ENCODE measurements at regions not wholly inside any gene's neighbourhood (a gene's known extent, or its start where the extent isn't known, plus 50 kb on each side); places are given as distances from the start of the nearest gene placed in this dataset.

DNA sequence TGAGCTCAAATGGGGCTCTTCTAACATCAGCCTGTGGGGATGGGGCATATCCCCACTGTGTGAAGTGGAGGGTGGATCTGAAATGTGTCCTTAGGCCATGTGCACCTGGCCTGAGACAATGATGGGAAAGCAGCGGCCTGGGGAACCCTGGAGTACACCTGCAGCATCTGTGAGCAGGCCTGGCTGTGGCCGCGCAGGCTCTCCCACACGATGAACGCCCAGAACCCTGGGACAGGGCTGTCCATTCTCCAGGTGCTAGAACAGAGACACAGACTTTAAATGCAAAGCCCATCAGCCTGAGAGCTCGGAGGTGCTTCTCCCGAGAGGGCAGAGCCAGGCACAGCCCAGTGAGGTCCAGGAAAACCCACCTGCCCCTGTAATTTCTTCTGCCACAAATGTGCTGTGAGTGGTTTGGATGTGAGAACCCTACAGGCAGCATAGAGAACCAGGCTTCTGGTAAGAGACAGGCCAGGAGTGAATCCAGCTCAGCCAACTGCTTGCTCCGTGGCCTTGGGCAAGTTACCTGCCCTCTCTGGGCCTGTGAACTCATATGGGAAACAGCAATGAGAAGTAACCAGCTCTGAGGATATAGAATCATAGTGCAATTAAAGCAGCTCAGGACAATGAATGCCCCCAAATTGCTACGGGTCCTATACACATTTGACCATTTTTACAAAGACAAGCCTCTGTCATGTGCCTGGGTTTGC is 167.9 kb downstream of the SHANK2 start:
- Histone ChIP-seq H3K36me3 (ENCODE audit: control insufficient read depth in 3 of 3, insufficient read depth in 3 of 3, low read length in 3 of 3) (no peaks in the 10 kb centered on the region), H3K27ac (ENCODE audit: low read depth, low read length) (no peak overlapping the region), H3K4me1 (ENCODE audit: control insufficient read depth in 3 of 3, insufficient read depth in 3 of 3, low read length in 3 of 3) (no peaks in the 10 kb centered on the region), H3K9me3 (ENCODE audit: control insufficient read depth in 3 of 3, low read length in 3 of 3) (no peaks in the 10 kb centered on the region), H3K4me3 (ENCODE audit: low read length in 3 of 3) (no peak overlapping the region), H3K27me3 (ENCODE audit: control insufficient read depth in 3 of 3, insufficient read depth in 3 of 3, low read length in 3 of 3) (peaks cover 6 to 26% (median 17%) of the 10 kb centered on the region in 3 donors), H3K9ac (ENCODE audit: low read depth in 1 of 3, low read length in 3 of 3) (no peak overlapping the region)

- Histone ChIP-seq H3K4me1 (ENCODE audit: control insufficient read depth in 3 of 3, insufficient read depth in 3 of 3, low read length in 3 of 3) (no peaks in the 10 kb centered on the region), H3K9me3 (ENCODE audit: control insufficient read depth in 3 of 3, low read length in 3 of 3) (no peaks in the 10 kb centered on the region), H3K4me3 (ENCODE audit: low read length in 3 of 3) (no peak overlapping the region), H3K27ac (ENCODE audit: low read depth, low read length) (no peak overlapping the region), H3K36me3 (ENCODE audit: control insufficient read depth in 3 of 3, insufficient read depth in 3 of 3, low read length in 3 of 3) (no peaks in the 10 kb centered on the region), H3K9ac (ENCODE audit: low read depth in 1 of 3, low read length in 3 of 3) (no peak overlapping the region), H3K27me3 (ENCODE audit: control insufficient read depth in 3 of 3, insufficient read depth in 3 of 3, low read length in 3 of 3) (peaks cover 6 to 26% (median 17%) of the 10 kb centered on the region in 3 donors)
Observed at GRCh38 chr11:71083105-71083504, 169.3 kb downstream of the SHANK2 start.

GRCh38 chr11:71082454-71082853 is 169.9 kb downstream of the SHANK2 start:
- no peak overlapping the region for H3K9ac ChIP-seq (ENCODE audit: low read depth in 1 of 3, low read length in 3 of 3)
- peaks cover 6 to 26% (median 17%) of the 10 kb centered on the region in 3 donors for H3K27me3 ChIP-seq (ENCODE audit: control insufficient read depth in 3 of 3, insufficient read depth in 3 of 3, low read length in 3 of 3)
- no peak overlapping the region for H3K27ac ChIP-seq (ENCODE audit: low read depth, low read length)
- H3K36me3 ChIP-seq (ENCODE audit: control insufficient read depth in 3 of 3, insufficient read depth in 3 of 3, low read length in 3 of 3), result no peaks in the 10 kb centered on the region
- H3K9me3 ChIP-seq (ENCODE audit: control insufficient read depth in 3 of 3, low read length in 3 of 3), result no peaks in the 10 kb centered on the region
- no peak overlapping the region for H3K4me3 ChIP-seq (ENCODE audit: low read length in 3 of 3)
- no peaks in the 10 kb centered on the region for H3K4me1 ChIP-seq (ENCODE audit: control insufficient read depth in 3 of 3, insufficient read depth in 3 of 3, low read length in 3 of 3)

DNA sequence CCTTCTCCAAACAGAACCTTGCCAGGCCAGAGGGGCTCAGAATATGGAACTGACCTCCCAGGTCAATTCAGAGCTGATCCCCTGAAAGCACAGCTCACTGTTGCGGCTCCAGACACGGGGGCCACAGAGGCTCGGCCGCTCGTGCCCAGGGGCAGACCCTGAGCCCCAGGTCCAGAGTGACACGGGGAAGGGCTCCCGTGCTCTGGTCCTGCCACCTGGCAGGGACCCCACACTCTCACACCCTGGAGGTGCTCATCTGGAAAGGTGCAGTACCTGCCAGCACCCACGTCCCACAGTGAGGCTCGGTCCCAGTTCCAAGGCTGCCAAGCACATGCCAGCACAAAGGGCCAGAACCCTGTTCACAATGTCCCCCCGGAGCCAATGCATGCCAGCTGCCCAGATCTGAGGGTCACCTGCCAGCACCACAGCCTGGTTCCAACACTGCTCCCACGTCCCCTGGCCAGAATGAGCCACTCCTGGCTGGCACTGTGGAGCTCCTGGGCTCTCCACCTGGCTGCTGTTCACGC is 170.6 kb downstream of the SHANK2 start:
- Histone ChIP-seq H3K27ac (ENCODE audit: low read depth, low read length) (no peak overlapping the region), H3K27me3 (ENCODE audit: control insufficient read depth in 3 of 3, insufficient read depth in 3 of 3, low read length in 3 of 3) (peaks cover 6 to 26% (median 18%) of the 10 kb centered on the region in 3 donors), H3K4me3 (ENCODE audit: low read length in 3 of 3) (no peak overlapping the region), H3K4me1 (ENCODE audit: control insufficient read depth in 3 of 3, insufficient read depth in 3 of 3, low read length in 3 of 3) (no peaks in the 10 kb centered on the region), H3K9me3 (ENCODE audit: control insufficient read depth in 3 of 3, low read length in 3 of 3) (peaks cover 0 to 2% (median 0%) of the 10 kb centered on the region in 3 donors), H3K36me3 (ENCODE audit: control insufficient read depth in 3 of 3, insufficient read depth in 3 of 3, low read length in 3 of 3) (no peaks in the 10 kb centered on the region), H3K9ac (ENCODE audit: low read depth in 1 of 3, low read length in 3 of 3) (no peak overlapping the region)

GRCh38 chr11:71080239-71081097 is 171.9 kb downstream of the SHANK2 start:
- Histone ChIP-seq H3K9ac (ENCODE audit: low read depth in 1 of 3, low read length in 3 of 3) (no peak overlapping the region), H3K9me3 (ENCODE audit: control insufficient read depth in 3 of 3, low read length in 3 of 3) (peaks cover 0 to 2% (median 0%) of the 10 kb centered on the region in 3 donors), H3K4me1 (ENCODE audit: control insufficient read depth in 3 of 3, insufficient read depth in 3 of 3, low read length in 3 of 3) (no peaks in the 10 kb centered on the region), H3K36me3 (ENCODE audit: control insufficient read depth in 3 of 3, insufficient read depth in 3 of 3, low read length in 3 of 3) (no peaks in the 10 kb centered on the region), H3K4me3 (ENCODE audit: low read length in 3 of 3) (no peak overlapping the region), H3K27me3 (ENCODE audit: control insufficient read depth in 3 of 3, insufficient read depth in 3 of 3, low read length in 3 of 3) (peaks cover 10 to 33% (median 24%) of the 10 kb centered on the region in 3 donors), H3K27ac (ENCODE audit: low read depth, low read length) (no peak overlapping the region)

- no peak overlapping the region for H3K4me3 ChIP-seq (ENCODE audit: low read length in 3 of 3)
- no peaks in the 10 kb centered on the region for H3K4me1 ChIP-seq (ENCODE audit: control insufficient read depth in 3 of 3, insufficient read depth in 3 of 3, low read length in 3 of 3)
- no peak overlapping the region for H3K9ac ChIP-seq (ENCODE audit: low read depth in 1 of 3, low read length in 3 of 3)
- peaks cover 10 to 35% (median 28%) of the 10 kb centered on the region in 3 donors for H3K27me3 ChIP-seq (ENCODE audit: control insufficient read depth in 3 of 3, insufficient read depth in 3 of 3, low read length in 3 of 3)
- peaks cover 0 to 2% (median 0%) of the 10 kb centered on the region in 3 donors for H3K9me3 ChIP-seq (ENCODE audit: control insufficient read depth in 3 of 3, low read length in 3 of 3)
- no peaks in the 10 kb centered on the region for H3K36me3 ChIP-seq (ENCODE audit: control insufficient read depth in 3 of 3, insufficient read depth in 3 of 3, low read length in 3 of 3)
- no peak overlapping the region for H3K27ac ChIP-seq (ENCODE audit: low read depth, low read length)
Observed at GRCh38 chr11:71079795-71080194, 172.6 kb downstream of the SHANK2 start.

DNA sequence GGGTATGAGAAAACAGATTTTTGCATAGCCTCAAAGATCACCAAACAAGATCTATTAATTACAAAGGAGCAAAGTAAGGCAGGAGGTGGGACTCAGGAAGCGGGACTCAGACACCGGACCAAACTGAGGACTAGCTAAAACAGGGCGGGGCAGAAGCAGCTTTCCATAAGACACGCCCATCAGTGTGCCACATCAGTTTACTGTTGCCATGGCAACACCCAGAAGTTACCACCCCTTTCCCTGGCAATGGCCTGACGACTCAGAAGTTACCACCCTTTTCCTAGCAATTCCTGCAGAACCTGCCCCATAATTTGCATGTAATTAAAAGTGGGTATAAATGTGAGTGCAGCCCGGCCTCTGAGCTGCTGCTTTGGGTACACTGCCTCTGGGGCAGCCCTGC is 173.9 kb downstream of the SHANK2 start:
- Histone ChIP-seq H3K4me3 (ENCODE audit: low read length in 3 of 3) (no peak overlapping the region), H3K36me3 (ENCODE audit: control insufficient read depth in 3 of 3, insufficient read depth in 3 of 3, low read length in 3 of 3) (no peaks in the 10 kb centered on the region), H3K9ac (ENCODE audit: low read depth in 1 of 3, low read length in 3 of 3) (no peak overlapping the region), H3K9me3 (ENCODE audit: control insufficient read depth in 3 of 3, low read length in 3 of 3) (peaks cover 0 to 2% (median 0%) of the 10 kb centered on the region in 3 donors), H3K4me1 (ENCODE audit: control insufficient read depth in 3 of 3, insufficient read depth in 3 of 3, low read length in 3 of 3) (no peaks in the 10 kb centered on the region), H3K27me3 (ENCODE audit: control insufficient read depth in 3 of 3, insufficient read depth in 3 of 3, low read length in 3 of 3) (peaks cover 10 to 35% (median 28%) of the 10 kb centered on the region in 3 donors), H3K27ac (ENCODE audit: low read depth, low read length) (no peak overlapping the region)

- H3K9me3 ChIP-seq (ENCODE audit: control insufficient read depth in 3 of 3, low read length in 3 of 3), result peaks cover 0 to 2% (median 0%) of the 10 kb centered on the region in 3 donors
- no peaks in the 10 kb centered on the region for H3K4me1 ChIP-seq (ENCODE audit: control insufficient read depth in 3 of 3, insufficient read depth in 3 of 3, low read length in 3 of 3)
- no peak overlapping the region for H3K9ac ChIP-seq (ENCODE audit: low read depth in 1 of 3, low read length in 3 of 3)
- H3K27ac ChIP-seq (ENCODE audit: low read depth, low read length), result no peak overlapping the region
- H3K4me3 ChIP-seq (ENCODE audit: low read length in 3 of 3), result no peak overlapping the region
- H3K36me3 ChIP-seq (ENCODE audit: control insufficient read depth in 3 of 3, insufficient read depth in 3 of 3, low read length in 3 of 3), result no peaks in the 10 kb centered on the region
- H3K27me3 ChIP-seq (ENCODE audit: control insufficient read depth in 3 of 3, insufficient read depth in 3 of 3, low read length in 3 of 3), result peaks cover 10 to 26% (median 22%) of the 10 kb centered on the region in 3 donors
Observed at GRCh38 chr11:71076525-71077304, 175.7 kb downstream of the SHANK2 start.

DNA sequence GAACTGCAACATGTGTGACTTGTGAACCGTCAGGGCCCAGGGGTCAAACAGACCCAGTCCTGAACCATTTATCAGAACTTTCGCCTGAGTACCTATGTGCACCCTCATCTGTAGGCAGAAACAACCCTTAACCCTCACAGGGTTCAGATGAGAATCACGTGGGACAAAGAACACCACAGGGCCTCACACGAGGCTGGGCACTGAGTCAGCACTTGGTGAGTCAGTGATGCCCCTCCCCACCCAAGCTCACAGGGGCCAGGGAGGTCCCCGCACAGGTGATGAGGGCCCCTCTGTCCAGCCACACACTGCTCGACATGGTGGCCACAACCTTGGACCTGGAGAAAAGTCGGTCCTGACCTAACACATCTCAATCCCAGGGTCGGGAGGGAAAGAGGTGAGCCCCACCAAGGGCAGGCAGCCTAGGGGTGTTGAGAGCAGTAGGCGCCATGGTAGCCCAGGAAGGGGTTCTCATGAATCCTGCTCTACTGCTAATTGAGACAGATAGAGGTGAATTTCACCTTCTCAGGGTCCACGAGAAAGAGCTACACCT is 176.4 kb downstream of the SHANK2 start:
- Histone ChIP-seq H3K27me3 (ENCODE audit: control insufficient read depth in 3 of 3, insufficient read depth in 3 of 3, low read length in 3 of 3) (peaks cover 13 to 26% (median 19%) of the 10 kb centered on the region in 3 donors), H3K4me3 (ENCODE audit: low read length in 3 of 3) (no peak overlapping the region), H3K4me1 (ENCODE audit: control insufficient read depth in 3 of 3, insufficient read depth in 3 of 3, low read length in 3 of 3) (no peaks in the 10 kb centered on the region), H3K27ac (ENCODE audit: low read depth, low read length) (no peak overlapping the region), H3K36me3 (ENCODE audit: control insufficient read depth in 3 of 3, insufficient read depth in 3 of 3, low read length in 3 of 3) (no peaks in the 10 kb centered on the region), H3K9ac (ENCODE audit: low read depth in 1 of 3, low read length in 3 of 3) (no peak overlapping the region), H3K9me3 (ENCODE audit: control insufficient read depth in 3 of 3, low read length in 3 of 3) (peaks cover 0 to 2% (median 0%) of the 10 kb centered on the region in 3 donors)
